ENCODE measurements at regions not wholly inside any gene's neighbourhood (a gene's known extent, or its start where the extent isn't known, plus 50 kb on each side); places are given as distances from the start of the nearest gene placed in this dataset.

DNA sequence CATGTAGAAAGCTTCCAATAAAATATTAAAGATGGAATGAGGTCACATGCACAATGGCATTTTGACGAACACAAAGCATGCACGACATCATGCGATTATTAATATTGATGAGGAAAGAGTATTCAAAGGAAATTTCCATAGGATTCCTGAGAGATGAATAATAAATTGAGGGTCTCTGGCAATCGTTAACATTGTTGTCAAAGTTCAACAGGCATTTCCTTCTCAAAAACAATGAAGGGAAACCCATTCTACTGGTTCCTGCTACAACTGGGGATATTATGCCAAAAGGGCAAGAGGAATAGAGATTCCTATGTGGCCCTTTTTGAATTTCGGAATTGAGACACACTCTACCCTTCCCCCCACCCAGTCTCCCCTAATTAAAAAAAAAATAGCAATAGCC lies 128.3 kb upstream of the NUDT7 start:
- no peak for DNase-seq (ENCODE audit: low spot score)

GRCh38 chr16:77594799-77595596 lies 127.3 kb upstream of the NUDT7 start:
- no peak for DNase-seq (ENCODE audit: low spot score)

GRCh38 chr16:77596261-77596660 lies 126.1 kb upstream of the NUDT7 start:
- no peak for DNase-seq (ENCODE audit: low spot score)

DNA sequence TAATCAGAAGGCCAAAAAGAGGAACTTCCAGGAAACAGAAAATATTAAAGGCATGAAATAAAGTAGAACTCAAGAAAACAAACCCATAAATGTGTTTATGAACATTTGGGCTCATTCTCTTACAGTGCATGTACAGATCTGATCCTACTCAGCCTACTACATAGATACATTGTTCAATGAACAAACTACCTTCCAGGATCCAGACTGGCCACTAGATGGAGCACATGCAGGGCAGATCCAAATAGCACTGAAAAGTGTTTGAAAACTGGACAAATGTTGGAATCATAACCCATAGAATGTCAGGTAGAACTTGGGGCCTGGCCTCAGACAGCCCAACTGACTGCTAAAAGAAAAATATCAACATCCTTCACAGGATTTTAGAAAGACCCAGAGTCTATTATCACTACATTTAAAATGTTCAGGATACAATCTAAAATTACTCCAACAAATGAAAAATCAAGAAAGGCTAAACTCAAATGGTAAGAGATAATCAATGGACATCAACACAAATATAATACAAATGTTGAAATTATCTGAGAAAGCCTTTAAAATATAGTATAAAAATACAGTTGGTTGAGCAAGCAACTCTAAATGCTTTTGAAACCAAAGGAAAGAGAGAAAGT lies 122.4 kb upstream of the NUDT7 start:
- DNase-seq (ENCODE audit: low spot score): no peak

DNA sequence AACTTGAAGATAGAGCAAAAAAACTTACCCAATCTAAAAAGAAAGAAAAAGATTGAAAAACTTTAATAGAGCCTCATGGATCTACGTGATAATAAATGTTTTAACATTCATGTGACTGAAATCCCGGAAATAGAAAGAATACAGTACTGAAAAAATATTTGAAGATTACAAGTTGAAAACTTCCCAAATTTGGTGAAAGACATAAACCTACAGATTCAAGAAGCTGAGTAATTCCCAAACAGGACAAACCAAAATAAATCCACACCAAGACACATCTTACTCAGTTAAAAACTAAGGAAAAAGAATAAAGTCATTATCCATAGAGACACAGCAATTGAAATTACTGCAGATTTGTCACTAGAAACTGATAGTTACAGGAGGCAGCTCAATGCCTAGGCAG lies 121.8 kb upstream of the NUDT7 start:
- DNase-seq (ENCODE audit: low spot score): no peak

DNA sequence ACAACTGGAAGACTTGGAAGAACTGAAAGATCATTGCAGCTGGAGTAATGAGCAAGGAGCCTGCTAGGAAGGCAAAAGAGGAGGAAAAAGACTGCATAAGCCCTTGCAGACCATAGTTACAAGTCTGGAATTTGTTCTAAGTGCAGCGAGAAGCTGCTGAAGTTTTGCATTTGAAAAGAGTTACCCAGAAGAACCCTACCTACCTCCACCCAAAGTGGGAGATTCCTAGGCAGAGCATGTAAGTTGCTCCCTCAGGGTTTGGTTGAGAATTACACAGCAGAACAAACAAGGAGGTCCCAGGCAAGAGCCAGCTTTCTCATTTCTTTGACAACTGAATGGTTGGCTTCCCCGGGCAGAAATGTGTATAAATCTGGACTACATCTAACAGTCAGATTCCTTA lies 118.7 kb upstream of the NUDT7 start:
- DNase-seq (ENCODE audit: low spot score): no peak

- DNase-seq (ENCODE audit: low spot score): no peak
Measured at GRCh38 chr16:77610496-77610895, 111.8 kb upstream of the NUDT7 start.

- no peak for DNase-seq (ENCODE audit: low spot score)
Measured at GRCh38 chr16:77611386-77611785, 110.9 kb upstream of the NUDT7 start.

GRCh38 chr16:77612596-77612995 lies 109.7 kb upstream of the NUDT7 start:
- DNase-seq (ENCODE audit: low spot score): no peak

DNA sequence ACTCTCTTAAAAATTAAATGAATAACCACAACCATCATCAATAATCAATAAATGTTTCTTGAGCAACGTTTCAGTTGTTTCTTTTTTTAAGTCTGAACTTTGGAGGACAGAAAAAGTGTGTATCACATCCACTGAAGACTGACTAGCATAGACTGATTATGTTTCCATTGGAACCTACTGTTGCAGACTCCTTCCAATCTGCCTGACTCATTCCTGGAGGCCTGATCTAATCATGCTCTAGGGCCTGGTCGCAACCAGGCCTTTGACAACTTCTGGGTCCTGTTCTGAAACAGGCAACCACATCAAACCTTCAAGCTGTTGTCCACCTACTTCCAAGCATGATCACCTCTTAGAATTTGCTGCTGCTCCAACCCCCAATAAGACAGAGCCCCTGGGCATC lies 109.2 kb upstream of the NUDT7 start:
- no peak for DNase-seq (ENCODE audit: low spot score)

DNA sequence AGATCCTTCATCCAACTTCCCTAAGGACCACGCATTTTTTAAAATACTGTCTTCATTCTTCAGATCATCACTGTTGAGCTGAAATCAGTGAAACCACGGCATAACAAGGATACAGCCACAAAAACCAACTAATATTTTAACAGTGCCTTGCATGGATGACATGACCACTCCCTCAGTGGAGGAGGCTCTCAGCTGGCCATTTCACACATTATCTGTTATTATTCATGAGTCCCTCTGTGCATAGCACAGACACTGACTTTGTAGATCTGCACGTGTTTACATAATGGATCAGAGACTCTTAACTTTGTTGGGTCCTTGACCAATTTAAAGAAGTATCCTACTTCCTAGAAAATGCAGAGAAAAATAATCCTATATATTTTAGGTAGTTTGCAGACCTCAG lies 104.8 kb upstream of the NUDT7 start:
- DNase-seq (ENCODE audit: low spot score): no peak

DNA sequence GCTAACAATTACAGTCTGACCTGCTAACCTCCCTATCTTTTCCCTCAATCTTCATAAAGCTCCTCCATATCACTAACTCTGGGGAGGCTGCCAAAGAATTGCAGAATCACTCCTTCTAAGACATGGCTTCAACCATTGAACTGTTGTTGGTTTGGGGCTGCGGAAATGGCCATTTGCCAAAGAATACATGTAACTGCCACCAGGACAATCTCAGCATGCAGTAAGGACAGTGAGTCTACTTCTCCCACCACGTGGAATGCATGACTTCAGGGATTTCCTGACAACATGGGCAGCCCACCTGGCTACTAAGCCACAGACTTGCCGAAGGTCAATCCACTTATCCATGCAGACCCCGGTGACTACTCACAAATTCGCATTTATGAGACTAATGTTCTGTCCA lies 104.3 kb upstream of the NUDT7 start:
- no peak for DNase-seq (ENCODE audit: low spot score)

GRCh38 chr16:77618951-77619350 lies 103.4 kb upstream of the NUDT7 start:
- no peak for DNase-seq (ENCODE audit: low spot score)

DNA sequence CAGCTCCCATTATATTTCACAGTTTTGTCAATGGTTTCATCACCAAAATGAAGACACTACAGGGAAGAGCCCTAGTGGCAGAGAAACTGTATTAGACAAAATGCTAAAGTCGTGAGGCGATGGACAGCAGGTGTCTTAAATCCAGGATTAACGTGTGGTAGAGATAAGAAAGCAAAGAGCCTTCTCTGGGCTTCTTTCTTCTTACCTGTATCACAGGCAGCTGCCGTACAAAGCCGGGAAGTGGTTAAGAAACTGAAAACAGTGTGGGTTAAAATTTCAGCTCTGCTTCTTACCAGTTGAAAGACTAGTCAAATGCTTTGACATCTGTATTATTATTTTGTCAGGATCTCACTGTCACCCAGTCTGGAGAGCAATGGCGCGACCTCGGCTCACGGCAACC lies 98.2 kb upstream of the NUDT7 start:
- no peak for DNase-seq (ENCODE audit: low spot score)

DNA sequence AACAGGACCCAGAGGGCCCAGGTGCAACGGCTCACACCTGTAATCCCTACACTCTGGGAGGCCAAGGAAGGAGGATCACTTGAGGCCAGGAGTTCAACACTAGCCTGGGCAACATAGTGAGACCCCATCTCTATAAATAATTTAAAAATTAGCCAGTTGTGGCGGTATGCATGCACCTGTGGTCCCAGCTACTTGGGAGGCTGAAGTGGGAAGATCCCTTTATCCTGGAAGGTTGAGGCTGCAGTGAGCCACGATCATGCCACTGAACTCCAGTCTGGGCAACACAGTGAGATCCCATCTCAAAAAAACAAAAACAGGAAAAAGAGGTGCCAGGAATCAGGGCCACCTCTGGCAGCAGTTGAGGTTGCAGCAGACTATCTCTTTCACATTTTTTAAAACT lies 85.7 kb upstream of the NUDT7 start:
- DNase-seq (ENCODE audit: low spot score): no peak

GRCh38 chr16:77637940-77638339 lies 84.4 kb upstream of the NUDT7 start:
- DNase-seq (ENCODE audit: low spot score): no peak

DNA sequence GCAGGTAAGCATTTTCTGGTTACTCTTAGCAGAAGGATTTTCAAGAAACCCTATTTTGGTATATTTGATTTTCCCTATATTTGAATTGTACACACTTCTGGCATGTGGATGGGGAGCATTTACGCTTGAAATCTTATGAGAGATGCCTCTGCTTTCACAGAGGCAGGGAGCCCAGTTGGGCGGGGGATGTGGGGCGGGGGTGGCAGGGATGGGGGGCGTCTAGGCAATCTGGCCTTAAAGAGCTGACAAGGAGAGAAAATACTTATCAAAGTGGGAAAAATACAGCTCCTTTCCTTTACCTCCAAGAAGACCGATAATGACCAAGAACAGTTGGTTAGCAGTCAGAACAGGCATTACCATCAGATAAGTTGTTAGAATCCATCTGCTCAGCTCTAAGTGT lies 79.1 kb upstream of the NUDT7 start:
- no peak for DNase-seq (ENCODE audit: low spot score)

- no peak for DNase-seq (ENCODE audit: low spot score)
Measured at GRCh38 chr16:77645764-77646163, 76.5 kb upstream of the NUDT7 start.

DNA sequence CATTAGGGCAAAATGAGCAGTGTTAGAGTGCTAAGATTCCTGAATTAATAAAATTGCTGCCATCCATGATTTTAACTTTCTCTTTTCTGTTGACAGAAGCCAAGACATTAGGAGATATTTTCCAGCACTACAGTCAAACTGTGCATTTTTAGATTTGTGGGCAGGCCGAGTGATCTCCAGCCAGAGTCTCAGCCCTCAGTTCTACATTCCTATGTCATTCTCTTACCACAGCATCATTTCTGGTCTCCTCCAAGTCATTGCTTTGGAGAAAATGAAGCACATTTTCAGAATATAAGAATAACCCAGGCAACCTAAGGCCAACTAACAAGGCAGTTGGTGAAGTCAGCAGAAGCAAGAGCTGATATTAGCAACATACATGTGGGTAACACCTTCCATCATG lies 74.6 kb upstream of the NUDT7 start:
- DNase-seq (ENCODE audit: low spot score): no peak

DNA sequence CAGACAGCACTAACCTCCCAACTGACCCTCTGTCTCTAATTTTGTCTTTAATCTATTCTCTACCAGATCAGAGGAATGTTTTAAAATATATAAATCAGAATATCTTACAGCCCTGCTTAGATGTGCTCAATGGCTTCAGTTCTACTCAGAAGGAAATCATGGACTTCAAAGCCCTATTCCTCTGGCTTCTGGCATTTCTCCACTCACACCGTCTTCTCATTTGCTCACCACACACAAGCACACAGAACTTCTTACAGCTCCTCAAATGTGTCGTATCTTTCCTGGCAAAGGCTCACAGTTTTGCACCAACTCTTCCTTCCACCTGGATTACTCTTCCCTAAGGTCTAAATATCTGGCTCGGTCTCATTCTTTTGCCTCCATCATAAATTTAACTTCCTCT lies 71.6 kb upstream of the NUDT7 start:
- no peak for DNase-seq (ENCODE audit: low spot score)

DNA sequence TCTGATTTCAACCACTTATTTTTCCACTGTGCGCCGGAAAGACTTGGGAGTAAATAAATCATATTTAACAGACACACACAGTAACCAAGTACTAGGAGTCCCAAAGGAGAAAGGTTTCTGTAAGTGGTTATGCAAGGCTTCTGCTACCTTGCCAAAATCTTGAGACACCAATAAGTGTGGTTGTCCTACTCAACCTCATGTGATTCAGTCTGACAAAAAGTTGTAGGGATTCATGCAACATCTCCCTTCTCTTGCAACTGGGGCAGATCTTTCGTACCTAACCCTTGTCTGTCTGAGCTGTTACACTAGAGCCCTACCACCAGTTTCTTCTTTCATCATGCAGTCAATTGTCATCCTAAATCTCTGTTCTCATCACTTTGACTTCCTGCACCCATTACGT lies 69.9 kb upstream of the NUDT7 start:
- DNase-seq (ENCODE audit: low spot score): no peak

DNA sequence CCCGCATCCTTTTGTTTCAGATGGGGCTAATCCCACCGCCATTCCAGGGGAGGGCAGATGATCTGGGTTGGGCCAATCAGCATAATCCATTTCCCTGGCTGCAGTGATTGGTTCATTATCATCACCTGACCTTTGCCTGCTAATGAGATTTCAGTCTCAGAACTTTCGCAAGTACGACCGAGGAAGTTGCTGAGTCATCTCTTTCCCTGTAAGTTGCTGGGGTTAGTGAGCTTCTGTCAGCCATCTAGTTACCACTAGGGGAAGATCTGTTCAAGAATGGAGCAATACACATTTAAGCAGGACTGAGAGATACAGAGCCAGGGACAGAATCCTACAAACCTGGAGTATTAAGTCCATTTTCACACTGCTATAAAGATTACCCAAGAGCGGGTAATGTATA lies 65.3 kb upstream of the NUDT7 start:
- DNase-seq (ENCODE audit: low spot score): no peak

- no peak for DNase-seq (ENCODE audit: low spot score)
Measured at GRCh38 chr16:77660311-77660710, 62.0 kb upstream of the NUDT7 start.

- no peak for DNase-seq (ENCODE audit: low spot score)
Measured at GRCh38 chr16:77662246-77662645, 60.1 kb upstream of the NUDT7 start.

All from CD4-positive, alpha-beta T cell treated with Interleukin-6 at 100 ng/mL for 8 hours (primary cell).